HT-29 (cell line): ENCODE measurements at regions not wholly inside any gene's neighbourhood (a gene's known extent, or its start where the extent isn't known, plus 50 kb on each side); places are given as distances from the start of the nearest gene placed in this dataset.
"Not testable (repeated sequence)": the region's sequence is repeated elsewhere in the genome, so short reads cannot be mapped to it uniquely, and the experiment has no call there.

ENCODE experiments used
- DNase-seq: peaks from one replicate; pipeline ENCODE4 v3.0.0-alpha.2; 2015; ENCODE audit warnings: low spot score

DNA sequence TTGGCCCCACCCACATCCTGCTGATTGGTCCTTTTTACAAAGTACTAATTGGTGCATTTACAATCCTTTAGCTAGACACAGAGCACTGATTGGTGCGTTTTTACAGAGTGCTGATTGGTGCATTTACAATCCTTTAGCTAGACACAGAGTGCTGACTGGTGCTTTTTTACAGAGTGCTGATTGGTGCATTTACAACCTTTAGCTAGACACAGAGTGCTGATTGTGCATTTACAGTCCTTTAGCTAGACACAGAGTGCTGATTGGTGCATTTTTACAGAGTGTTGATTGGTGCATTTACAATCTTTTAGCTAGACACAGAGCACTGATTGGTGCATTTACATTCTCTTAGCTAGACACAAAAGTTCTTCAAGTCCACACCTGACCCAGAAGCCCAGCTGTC is 144.2 kb upstream of the XIRP2 start:
- DNase-seq: not testable (repeated sequence)

DNA sequence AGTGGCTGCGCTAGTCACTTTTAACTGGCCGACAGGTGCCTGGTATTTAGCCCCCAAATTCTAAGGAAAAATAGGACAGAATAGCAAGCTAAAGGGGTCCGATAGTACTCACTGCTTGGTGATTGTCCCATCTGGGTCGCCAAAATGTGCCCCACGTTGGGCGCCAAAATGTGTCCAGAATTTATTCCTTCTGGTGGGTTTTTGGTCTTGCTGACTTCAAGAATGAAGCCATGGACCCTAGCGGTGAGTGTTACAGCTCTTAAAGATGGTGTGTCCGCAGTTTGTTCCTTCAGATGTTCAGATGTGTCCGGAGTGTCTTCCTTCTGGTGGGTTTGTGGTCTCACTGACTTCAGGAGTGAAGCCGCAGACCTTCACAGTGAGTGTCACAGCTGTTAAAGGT is 144.8 kb upstream of the XIRP2 start:
- not testable (repeated sequence) for DNase-seq

GRCh38 chr2:166727095-166727494 is 161.2 kb upstream of the XIRP2 start:
- no peak for DNase-seq

DNA sequence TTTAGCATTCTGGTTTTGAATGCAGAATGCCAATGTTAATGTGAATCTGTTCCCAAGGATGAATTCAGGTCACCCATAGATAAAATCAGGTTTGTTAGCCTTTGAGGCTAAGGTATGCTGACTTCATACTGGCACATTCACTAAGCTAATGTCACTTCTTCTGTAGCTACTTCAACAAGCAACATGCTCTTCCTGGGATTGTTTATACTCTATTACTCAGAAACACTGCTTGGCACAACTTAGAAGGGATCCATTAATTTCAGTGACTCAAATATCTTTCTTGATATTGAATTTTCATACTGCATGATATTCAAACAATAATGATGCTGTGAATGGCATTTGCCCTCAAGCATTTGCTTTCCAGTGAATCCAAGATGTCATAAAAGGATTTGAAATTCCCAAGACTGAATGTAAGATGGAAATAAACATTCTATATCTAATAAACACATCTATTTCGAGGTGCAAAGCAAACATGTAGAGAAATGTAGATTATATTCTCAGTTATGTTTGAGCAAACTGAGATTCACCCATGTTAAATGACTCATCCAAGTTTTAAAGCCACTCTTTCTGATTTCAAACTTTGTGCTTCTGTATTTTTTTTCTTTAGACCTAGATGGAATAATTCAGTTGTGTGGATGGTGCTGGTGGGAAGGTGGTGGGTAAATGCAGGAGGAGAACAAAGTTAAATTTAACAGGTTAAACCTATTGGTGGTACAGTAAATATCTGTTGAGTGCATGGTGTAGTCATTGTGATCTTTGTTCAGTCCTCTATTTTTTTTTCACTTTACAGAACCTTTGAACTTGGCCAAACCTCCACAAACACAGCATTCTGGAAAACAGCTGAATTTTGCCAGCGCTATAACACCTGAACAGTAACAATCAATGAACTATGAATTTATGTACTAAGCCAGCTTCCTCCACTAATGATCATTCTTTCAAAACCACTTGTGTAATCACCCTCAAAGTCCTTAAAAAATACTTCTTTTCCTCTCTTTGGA is 162.1 kb upstream of the XIRP2 start:
- no peak for DNase-seq

- no peak for DNase-seq
These were observed 171.3 kb upstream of the XIRP2 start for GRCh38 chr2:166716968-166717367.

DNA sequence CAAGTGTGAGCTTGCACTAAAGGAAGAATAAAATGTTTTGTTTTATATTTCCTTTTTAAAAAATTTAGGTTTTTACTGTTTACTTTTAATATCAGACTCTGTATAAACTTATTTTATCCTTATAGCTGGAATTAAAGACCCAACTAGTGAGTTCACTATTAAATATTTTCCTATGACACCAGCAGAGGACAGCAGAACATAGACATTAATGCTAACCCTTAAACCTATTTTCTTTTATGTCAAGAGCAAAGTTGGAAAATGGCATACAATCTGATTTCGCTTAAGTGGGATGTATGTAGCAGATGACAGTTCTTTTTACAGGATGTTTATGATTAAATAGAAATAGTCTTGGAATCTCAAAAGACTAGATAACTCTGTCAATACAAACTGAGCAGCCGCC is 188.2 kb upstream of the XIRP2 start:
- peak; percentile 8 for DNase-seq

- DNase-seq: no peak
These were observed 193.1 kb upstream of the XIRP2 start for GRCh38 chr2:166695154-166695553.

- DNase-seq: not testable (repeated sequence)
These were observed 192.0 kb upstream of the SCN7A start for GRCh38 chr2:166686057-166686456.

GRCh38 chr2:166677996-166678395 is 183.9 kb upstream of the SCN7A start:
- DNase-seq: no peak

DNA sequence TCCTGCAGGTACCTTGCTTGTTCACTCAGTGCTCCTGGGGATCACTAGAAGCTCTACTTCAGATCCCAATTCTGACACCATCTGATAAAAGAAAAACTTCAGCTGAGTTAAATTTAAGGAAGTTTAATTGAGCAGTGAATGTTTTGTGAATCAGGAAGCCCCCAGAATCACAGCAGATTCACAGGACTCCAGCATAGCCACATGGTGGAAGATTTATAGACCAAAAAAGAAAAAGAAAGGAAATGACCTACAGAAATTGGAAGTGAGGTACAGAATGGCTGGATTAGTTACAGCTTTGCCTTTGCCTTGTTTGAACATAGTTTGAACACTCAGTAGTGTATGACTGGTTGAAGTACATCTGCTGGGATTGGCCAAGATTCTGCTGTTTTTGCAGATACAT is 182.7 kb upstream of the SCN7A start:
- DNase-seq: no peak

DNA sequence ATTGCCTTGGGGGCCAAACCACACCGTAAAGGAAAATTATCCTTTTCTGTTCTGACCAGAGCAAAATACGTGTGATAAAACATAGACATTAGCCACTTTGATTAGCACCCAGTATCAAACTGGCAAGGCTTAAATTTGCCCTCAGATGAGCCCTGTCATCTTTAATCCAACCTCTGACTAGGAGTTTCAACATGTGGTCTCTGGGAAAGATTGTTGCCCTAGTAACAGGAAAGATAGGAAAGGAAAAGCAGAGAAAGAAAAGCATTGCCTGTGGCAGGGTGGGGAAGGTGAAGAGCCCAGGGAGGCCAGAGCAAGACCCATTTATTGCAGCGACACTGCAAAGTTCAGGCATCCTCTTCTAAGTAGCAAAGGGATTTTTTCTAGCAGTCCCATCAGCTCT is 181.5 kb upstream of the SCN7A start:
- DNase-seq: no peak

DNA sequence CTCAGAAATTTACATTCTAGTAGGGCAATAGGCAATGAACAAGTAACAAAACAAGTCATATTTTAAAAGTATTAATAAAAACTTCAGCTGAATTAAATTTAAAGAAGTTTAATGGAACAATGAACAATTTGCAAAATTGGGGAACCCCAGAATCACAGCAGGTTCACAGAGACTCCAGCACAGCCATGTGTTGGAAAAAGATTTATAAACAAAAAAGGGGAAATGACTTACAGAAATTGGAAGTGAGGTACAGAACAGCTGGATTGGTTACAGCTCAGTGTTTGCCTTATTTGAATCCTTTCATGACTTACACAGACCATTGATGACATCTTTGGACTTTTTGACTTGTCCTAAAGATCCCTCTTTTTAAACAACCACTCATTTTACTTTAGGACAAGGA is 179.9 kb upstream of the SCN7A start:
- no peak for DNase-seq

GRCh38 chr2:166671801-166672200 is 177.8 kb upstream of the SCN7A start:
- DNase-seq: no peak

- DNase-seq: no peak
These were observed 177.2 kb upstream of the SCN7A start for GRCh38 chr2:166671235-166671634.

GRCh38 chr2:166665991-166666940 is 172.2 kb upstream of the SCN7A start:
- no peak for DNase-seq

GRCh38 chr2:166661824-166662223 is 167.8 kb upstream of the SCN7A start:
- DNase-seq: no peak

- DNase-seq: no peak
These were observed 167.3 kb upstream of the SCN7A start for GRCh38 chr2:166661391-166661790.

DNA sequence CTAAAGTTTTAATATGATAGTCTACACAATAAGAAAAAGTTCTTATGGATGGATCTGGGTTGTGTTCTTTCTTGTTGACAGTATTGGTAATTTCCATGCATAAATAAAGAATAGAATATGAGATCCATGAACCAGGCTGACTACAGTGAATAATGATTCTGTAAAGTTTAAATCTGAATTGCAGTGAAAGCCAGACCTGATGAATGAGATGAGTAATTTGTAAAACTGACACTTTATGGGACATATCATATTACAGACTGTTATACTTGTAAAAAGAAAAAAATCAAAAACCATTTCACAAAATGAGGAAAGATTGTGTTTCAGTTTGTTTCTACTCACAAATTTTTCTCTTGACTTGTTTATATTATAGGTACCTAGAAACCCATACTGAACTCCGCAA is 164.9 kb upstream of the SCN7A start:
- no peak for DNase-seq

- peak; percentile 53 for DNase-seq
These were observed 159.2 kb upstream of the SCN7A start for GRCh38 chr2:166653185-166653813.

- DNase-seq: no peak
These were observed 157.9 kb upstream of the SCN7A start for GRCh38 chr2:166651991-166652390.

- peak; percentile 31 for DNase-seq
These were observed 157.1 kb upstream of the SCN7A start for GRCh38 chr2:166651080-166651675.
